Mammary epithelial cell (primary cell): ENCODE measurements at regions not wholly inside any gene's neighbourhood (a gene's known extent, or its start where the extent isn't known, plus 50 kb on each side); places are given as distances from the start of the nearest gene placed in this dataset.

Experiments
- EZH2 ChIP-seq: IDR thresholded peaks from 2 replicates; pipeline ENCODE4 v1.6.1; 2012; ENCODE audit warnings: low read length, inconsistent platforms, borderline replicate concordance
- TF ChIP-seq, protein P1 (sequence below), 2 donors: IDR thresholded peaks in 1 of 2; conservative IDR thresholded peaks in 1 of 2; 2 replicates each; pipeline ENCODE4 v1.5.1; 2011 to 2012; ENCODE audit warnings: inconsistent platforms in 2 of 2, low read length in 2 of 2, mild to moderate bottlenecking in 2 of 2, control low read depth in 1 of 2, low read depth in 1 of 2; ENCODE audit not compliant: insufficient read depth in 1 of 2; ENCODE audit errors: extremely low read depth in 1 of 2

DNA sequence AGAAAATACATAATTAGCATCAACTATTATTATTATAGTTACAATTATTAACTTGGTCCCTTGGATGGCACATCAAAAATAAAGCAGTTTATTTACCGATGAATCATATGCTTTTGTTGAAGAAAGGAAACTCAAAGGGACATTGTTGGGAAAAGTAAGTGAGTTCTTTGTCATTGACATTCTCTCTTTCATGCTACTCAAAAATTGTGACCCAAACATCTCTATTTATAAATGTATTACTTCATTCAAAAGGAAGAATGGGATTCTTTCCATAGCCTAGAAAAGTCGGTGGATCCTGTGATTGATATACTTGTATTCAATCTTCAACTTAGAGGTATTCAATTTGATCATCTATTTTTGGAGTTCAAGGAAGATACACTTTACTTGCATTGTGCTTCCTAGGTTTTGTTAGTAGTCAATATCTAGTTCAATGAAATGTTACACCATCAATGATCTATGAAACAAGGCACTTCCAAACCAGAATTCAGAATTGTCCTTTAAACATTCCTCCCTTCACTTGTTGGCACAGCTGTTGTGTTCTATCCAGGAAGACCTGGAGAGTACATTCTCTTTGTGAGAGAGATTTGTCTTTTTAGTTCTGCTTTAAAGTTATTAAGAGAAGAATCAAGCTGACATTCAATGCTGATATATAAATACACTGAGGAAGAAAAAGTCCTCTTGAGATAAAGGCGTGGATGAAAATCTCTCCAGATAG, 235.2 kb downstream of the TMEM26 start:
- TF ChIP-seq, protein P1, sequence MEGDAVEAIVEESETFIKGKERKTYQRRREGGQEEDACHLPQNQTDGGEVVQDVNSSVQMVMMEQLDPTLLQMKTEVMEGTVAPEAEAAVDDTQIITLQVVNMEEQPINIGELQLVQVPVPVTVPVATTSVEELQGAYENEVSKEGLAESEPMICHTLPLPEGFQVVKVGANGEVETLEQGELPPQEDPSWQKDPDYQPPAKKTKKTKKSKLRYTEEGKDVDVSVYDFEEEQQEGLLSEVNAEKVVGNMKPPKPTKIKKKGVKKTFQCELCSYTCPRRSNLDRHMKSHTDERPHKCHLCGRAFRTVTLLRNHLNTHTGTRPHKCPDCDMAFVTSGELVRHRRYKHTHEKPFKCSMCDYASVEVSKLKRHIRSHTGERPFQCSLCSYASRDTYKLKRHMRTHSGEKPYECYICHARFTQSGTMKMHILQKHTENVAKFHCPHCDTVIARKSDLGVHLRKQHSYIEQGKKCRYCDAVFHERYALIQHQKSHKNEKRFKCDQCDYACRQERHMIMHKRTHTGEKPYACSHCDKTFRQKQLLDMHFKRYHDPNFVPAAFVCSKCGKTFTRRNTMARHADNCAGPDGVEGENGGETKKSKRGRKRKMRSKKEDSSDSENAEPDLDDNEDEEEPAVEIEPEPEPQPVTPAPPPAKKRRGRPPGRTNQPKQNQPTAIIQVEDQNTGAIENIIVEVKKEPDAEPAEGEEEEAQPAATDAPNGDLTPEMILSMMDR (conservative IDR thresholded peaks at IDR 0.05 in 1 of 2, IDR thresholded peaks at IDR 0.05 in 1 of 2; ENCODE audit: extremely low read depth in 1 of 2, insufficient read depth in 1 of 2, low read depth in 1 of 2, low read length in 2 of 2), result no peak
- no peak for TF ChIP-seq EZH2
